SK-N-SH treated with all-trans-retinoic acid at 6 μM for 48 hours (cell line): ENCODE measurements at regions not wholly inside any gene's neighbourhood (a gene's known extent, or its start where the extent isn't known, plus 50 kb on each side); places are given as distances from the start of the nearest gene placed in this dataset.

ENCODE experiments used
- ARNTL ChIP-seq: fragments of 450-650 bp; formaldehyde crosslinking; IDR thresholded peaks from 2 replicates; pipeline ENCODE4 v1.5.0; 2020; ENCODE audit warnings: low read depth, mild to moderate bottlenecking, moderate library complexity, borderline replicate concordance
- CREB5 ChIP-seq: fragments of 250-450 bp; sonication (Bioruptor Pico); IDR thresholded peaks from 2 replicates; pipeline ENCODE4 v1.5.1; 2020; ENCODE audit warnings: low read depth, mild to moderate bottlenecking, moderate library complexity
- CSDC2 ChIP-seq: fragments of 250-450 bp; sonication (Bioruptor Pico); IDR thresholded peaks from 2 replicates; pipeline ENCODE4 v1.5.0; 2020; ENCODE audit warnings: mild to moderate bottlenecking, moderate library complexity
- ESRRG ChIP-seq: fragments of 250-450 bp; sonication (Bioruptor Pico); IDR thresholded peaks from 2 replicates; pipeline ENCODE4 v1.6.1; 2021; ENCODE audit warnings: mild to moderate bottlenecking
- GLIS3 ChIP-seq: fragments of 250-450 bp; sonication (Bioruptor Pico); IDR thresholded peaks from 2 replicates; pipeline ENCODE4 v1.5.0; 2020; ENCODE audit warnings: mild to moderate bottlenecking, moderate library complexity
- PATZ1 ChIP-seq: fragments of 250-450 bp; sonication (Bioruptor Pico); IDR thresholded peaks from 2 replicates; pipeline ENCODE4 v1.8.0; 2020; ENCODE audit warnings: mild to moderate bottlenecking, moderate library complexity, borderline replicate concordance
- POU6F1 ChIP-seq: fragments of 250-450 bp; sonication (Bioruptor Pico); IDR thresholded peaks from 2 replicates; pipeline ENCODE4 v1.8.0; 2021; ENCODE audit warnings: low read depth, mild to moderate bottlenecking, moderate library complexity, borderline replicate concordance
- PPARA ChIP-seq: fragments of 250-450 bp; sonication (Bioruptor Pico); IDR thresholded peaks from 2 replicates; pipeline ENCODE4 v1.5.0; 2020; ENCODE audit warnings: mild to moderate bottlenecking, borderline replicate concordance
- TSHZ2 ChIP-seq: fragments of 250-450 bp; sonication (Bioruptor Pico); IDR thresholded peaks from 2 replicates; pipeline ENCODE4 v1.5.0; 2020; ENCODE audit warnings: mild to moderate bottlenecking, moderate library complexity
- ZC3H10 ChIP-seq: fragments of 250-450 bp; sonication (Bioruptor Pico); IDR thresholded peaks from 2 replicates; pipeline ENCODE4 v1.5.1; 2021; ENCODE audit warnings: mild to moderate bottlenecking, moderate library complexity
- ZFP30 ChIP-seq: fragments of 450-650 bp; formaldehyde crosslinking; IDR thresholded peaks from 2 replicates; pipeline ENCODE4 v1.5.0; 2022; ENCODE audit warnings: mild to moderate bottlenecking, moderate library complexity
- ZNF565 ChIP-seq: fragments of 450-650 bp; formaldehyde crosslinking; conservative IDR thresholded peaks from 2 replicates; pipeline ENCODE4 v1.5.0; 2020; ENCODE audit warnings: low read depth, mild to moderate bottlenecking, moderate library complexity

- no peak for TF ChIP-seq ESRRG (CRISPR knock-in tag)
- TF ChIP-seq ARNTL (CRISPR knock-in tag) = no peak
- no peak for TF ChIP-seq CSDC2 (CRISPR knock-in tag)
- TF ChIP-seq ZFP30 (CRISPR knock-in tag) = no peak
- TF ChIP-seq ZNF565 (CRISPR knock-in tag) = no peak
- TF ChIP-seq PATZ1 (CRISPR knock-in tag) = no peak
- no peak for TF ChIP-seq POU6F1 (CRISPR knock-in tag)
- TF ChIP-seq PPARA (CRISPR knock-in tag) = no peak
- TF ChIP-seq ZC3H10 (CRISPR knock-in tag) = no peak
- TF ChIP-seq TSHZ2 (CRISPR knock-in tag) = no peak
- TF ChIP-seq CREB5 (CRISPR knock-in tag) = no peak
- TF ChIP-seq GLIS3 (CRISPR knock-in tag) = no peak
Measured at GRCh38 chr2:883803-884748, 66.6 kb upstream of the SNTG2 start.
